ENCODE measurements at regions not wholly inside any gene's neighbourhood (a gene's known extent, or its start where the extent isn't known, plus 50 kb on each side); places are given as distances from the start of the nearest gene placed in this dataset.

DNA sequence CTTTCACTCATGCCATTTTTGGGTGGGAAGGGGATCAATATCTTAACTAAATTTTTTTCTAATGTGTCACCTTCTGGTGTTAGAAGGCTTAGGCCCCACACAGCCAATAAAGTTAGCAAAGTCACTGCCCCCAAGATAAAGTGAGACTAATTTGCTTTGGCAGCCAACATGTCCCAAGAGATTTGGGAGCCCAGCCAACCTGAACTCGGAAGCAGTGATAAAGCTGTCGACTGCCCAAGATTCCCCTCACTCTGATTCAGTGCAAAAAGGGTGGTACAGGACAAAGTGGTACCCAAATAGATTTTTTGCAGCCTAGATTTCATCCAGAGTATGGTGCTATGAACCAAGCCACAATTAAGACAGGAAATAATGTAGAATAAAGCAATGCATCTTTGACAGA lies 572.5 kb upstream of the ARRDC3 start:
- Histone ChIP-seq H3K4me3 (no peak overlapping the region), H3K9me3 (no peaks in the 10 kb centered on the region), H3K36me3 (no peaks in the 10 kb centered on the region), H3K4me1 (no peaks in the 10 kb centered on the region), H3K27me3 (no peaks in the 10 kb centered on the region), H3K27ac (no peak overlapping the region)
- DNase-seq (peak in 4 of 6 donors; percentile 16 to 41 (median 30)), FAIRE-seq (no peak), ATAC-seq (peak in 3 of 4 donors; percentile 43 to 71 (median 65))
- 3 to 5% methylated on average over 2 of the region's 2 CpGs for WGBS, 2 donors
- intact Hi-C loops (cut with DNase I) = no loop called here
- TF ChIP-seq, protein P1, sequence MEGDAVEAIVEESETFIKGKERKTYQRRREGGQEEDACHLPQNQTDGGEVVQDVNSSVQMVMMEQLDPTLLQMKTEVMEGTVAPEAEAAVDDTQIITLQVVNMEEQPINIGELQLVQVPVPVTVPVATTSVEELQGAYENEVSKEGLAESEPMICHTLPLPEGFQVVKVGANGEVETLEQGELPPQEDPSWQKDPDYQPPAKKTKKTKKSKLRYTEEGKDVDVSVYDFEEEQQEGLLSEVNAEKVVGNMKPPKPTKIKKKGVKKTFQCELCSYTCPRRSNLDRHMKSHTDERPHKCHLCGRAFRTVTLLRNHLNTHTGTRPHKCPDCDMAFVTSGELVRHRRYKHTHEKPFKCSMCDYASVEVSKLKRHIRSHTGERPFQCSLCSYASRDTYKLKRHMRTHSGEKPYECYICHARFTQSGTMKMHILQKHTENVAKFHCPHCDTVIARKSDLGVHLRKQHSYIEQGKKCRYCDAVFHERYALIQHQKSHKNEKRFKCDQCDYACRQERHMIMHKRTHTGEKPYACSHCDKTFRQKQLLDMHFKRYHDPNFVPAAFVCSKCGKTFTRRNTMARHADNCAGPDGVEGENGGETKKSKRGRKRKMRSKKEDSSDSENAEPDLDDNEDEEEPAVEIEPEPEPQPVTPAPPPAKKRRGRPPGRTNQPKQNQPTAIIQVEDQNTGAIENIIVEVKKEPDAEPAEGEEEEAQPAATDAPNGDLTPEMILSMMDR (IDR thresholded peaks at IDR 0.05) = no peak

DNA sequence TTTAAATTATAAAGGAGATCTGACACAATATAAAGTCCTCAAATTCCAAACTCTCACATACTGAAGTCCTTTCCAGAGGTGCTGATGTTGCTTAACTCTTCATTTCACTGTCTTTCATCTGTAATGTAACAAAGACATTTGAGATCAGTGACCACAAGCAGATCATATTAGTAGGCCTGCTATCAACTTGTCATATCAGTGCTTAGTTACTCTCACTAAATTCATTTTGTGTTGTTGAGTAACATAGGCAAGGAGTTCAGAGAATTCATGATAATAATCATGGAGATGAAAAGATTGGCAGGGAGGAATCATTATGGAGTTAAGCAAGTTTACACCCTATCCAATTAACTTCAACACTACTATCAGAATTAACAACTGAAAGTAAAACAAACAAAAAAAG lies 571.0 kb upstream of the ARRDC3 start:
- FAIRE-seq (no peak), ATAC-seq (no peak), DNase-seq (no peak)
- Histone ChIP-seq H3K9me3 (no peaks in the 10 kb centered on the region), H3K27me3 (no peaks in the 10 kb centered on the region), H3K27ac (no peak overlapping the region), H3K4me1 (no peaks in the 10 kb centered on the region), H3K4me3 (no peak overlapping the region), H3K36me3 (no peaks in the 10 kb centered on the region)
- intact Hi-C loops (cut with DNase I) = no loop called here
- TF ChIP-seq, protein P1 (IDR thresholded peaks at IDR 0.05) = no peak

DNA sequence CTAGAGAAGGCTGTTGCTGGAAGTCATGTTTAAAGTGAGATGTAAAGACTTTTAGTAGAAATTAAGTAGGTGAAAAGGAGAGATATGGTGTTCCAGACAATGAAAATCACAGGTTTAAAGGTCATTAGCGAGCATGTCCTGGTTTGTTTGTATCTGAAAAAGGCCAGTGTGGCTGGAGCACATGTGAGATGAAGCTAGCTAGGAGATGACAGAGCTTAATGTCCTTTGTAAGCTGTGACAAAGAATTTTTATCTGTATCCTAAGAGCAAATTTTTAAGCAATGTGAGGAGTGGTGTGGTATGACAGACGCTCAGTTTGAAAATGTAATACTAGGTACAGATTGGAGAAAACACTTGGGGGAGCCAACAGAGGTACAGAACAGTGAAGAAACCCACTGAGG lies 567.2 kb upstream of the ARRDC3 start:
- H3K36me3 ChIP-seq = no peaks in the 10 kb centered on the region
- TF ChIP-seq, protein P1 (IDR thresholded peaks at IDR 0.05) = no peak
- WGBS, 2 donors = 54 to 67% methylated on average over 2 of the region's 2 CpGs
- DNase-seq (no peak), ATAC-seq (no peak), FAIRE-seq (no peak)
- no peaks in the 10 kb centered on the region for H3K4me1 ChIP-seq
- intact Hi-C loops (cut with DNase I) = no loop called here
- no peaks in the 10 kb centered on the region for H3K9me3 ChIP-seq
- H3K27ac ChIP-seq = no peak overlapping the region
- no peak overlapping the region for H3K4me3 ChIP-seq
- H3K27me3 ChIP-seq = no peaks in the 10 kb centered on the region

DNA sequence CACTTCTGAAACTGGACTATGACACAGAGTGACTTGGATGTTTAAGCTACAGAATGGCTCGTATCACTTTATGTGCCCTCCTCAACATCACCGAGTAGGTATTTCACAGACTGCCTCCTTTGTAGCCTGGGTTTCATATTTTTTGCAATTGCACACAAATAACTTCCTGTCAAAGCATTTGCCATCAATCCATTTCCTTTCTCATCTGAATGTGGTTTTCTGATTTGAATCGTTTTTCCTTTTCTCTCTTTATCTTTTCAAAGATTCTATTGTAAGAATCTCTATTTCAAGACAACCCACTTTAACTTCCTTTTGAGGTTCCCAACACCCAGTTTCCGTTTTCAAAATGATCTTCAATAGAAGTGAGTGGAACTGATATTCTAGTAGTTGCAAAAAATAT lies 563.8 kb upstream of the ARRDC3 start:
- Histone ChIP-seq H3K27me3 (no peaks in the 10 kb centered on the region), H3K9me3 (no peaks in the 10 kb centered on the region), H3K4me3 (no peak overlapping the region), H3K36me3 (no peaks in the 10 kb centered on the region), H3K4me1 (no peaks in the 10 kb centered on the region), H3K27ac (no peak overlapping the region)
- DNase-seq = no peak
- TF ChIP-seq, protein P1 (IDR thresholded peaks at IDR 0.05) = no peak
- WGBS, 2 donors = 41 to 62% methylated on average over 4 of the region's 4 CpGs
- FAIRE-seq = no peak
- ATAC-seq = no peak
- intact Hi-C loops (cut with DNase I) = no loop called here

DNA sequence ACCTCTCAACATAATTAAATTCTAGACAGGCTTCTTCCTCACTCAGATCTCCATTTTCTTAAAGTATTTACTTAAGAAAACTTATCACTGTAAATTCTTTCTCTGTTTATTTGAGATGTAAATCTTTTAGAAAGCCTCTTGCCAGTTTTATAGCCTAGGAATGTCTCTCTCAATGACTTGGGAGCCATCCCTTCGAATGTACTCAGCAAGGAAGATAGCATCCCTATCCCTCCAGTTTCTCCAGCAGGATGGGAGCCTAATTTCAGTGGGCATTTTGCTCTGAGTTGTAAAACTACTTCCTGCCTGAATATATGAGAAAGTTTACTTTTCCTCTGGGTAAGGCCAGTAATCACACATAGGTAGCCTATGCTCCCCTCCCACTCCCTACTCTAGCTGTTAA lies 558.5 kb upstream of the ARRDC3 start:
- no peak for ATAC-seq
- Histone ChIP-seq H3K4me1 (no peaks in the 10 kb centered on the region), H3K4me3 (no peak overlapping the region), H3K27me3 (no peaks in the 10 kb centered on the region), H3K9me3 (no peaks in the 10 kb centered on the region), H3K27ac (no peak overlapping the region), H3K36me3 (no peaks in the 10 kb centered on the region)
- FAIRE-seq = no peak
- 37 to 38% methylated on average over 1 of the region's 1 CpG for WGBS, 2 donors
- intact Hi-C loops (cut with DNase I) = no loop called here
- no peak for DNase-seq
- TF ChIP-seq, protein P1 (IDR thresholded peaks at IDR 0.05) = no peak
